Putamen (tissue), 1 donor: ENCODE measurements at regions not wholly inside any gene's neighbourhood (a gene's known extent, or its start where the extent isn't known, plus 50 kb on each side); places are given as distances from the start of the nearest gene placed in this dataset.
"Not testable (repeated sequence)": the region's sequence is repeated elsewhere in the genome, so short reads cannot be mapped to it uniquely, and the experiment has no call there.

Experiments used
- DNase-seq: peaks from one replicate; pipeline ENCODE4 v3.0.0-alpha.2; 2016; ENCODE audit warnings: low spot score

GRCh38 chr21:22174746-22175145 lies 1176.5 kb downstream of the NCAM2 start:
- no peak for DNase-seq

GRCh38 chr21:22189278-22189677 lies 1191.1 kb downstream of the NCAM2 start:
- DNase-seq: no peak

DNA sequence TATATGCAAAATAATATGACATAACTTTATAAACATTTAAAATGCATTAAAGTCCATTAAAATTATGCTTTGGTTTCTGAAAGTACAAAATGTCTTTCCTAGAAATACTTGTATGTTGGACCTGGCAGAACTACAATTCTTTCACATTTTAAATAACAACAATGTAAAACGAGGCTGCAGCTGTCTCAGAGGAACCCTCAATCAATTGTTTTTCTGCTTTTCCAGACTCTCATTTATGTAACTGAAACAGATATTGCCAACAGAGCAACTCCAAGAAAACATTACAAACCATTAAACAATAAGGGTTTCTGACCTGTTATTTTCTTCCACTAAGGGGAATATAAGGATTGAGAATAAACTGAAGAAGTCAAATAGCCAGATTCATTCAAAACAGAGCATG lies 1193.4 kb downstream of the NCAM2 start:
- no peak for DNase-seq

DNA sequence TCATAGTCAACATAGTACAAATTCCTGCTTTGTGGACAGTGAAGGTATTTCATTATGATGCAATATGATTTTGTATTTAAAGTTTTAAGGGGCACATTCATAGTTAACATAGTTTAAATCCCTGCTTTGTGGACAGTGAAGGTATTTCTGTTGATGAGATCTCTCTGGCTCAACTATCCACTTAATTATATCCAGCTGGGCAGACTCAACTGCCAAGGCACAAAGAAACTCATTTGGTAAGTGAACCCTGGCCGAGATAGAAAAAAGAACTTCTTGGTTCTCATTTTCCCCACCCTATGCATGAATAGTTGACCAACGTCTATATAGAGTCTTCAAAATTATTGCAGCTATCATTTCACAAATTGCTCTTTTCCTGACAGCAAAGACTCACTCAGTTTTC lies 1194.6 kb downstream of the NCAM2 start:
- DNase-seq: no peak

DNA sequence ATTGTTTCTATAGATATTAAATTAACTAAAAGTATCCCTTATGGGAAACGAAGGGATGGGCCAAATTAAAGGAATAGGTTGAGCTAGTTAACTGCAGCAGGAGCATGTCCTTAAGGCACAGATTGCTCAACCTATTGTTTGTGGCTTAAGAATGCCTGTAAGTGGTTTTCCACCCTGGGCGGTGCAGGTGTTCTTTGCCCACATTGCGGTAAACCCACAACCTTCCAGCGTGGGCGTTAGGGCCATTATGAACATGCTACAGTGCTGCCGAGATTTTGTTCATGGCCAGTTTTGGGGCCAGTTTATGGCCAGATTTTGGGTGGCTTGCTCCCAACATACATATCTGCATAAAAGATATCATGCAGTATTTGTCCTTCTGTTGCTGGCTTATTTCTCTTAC lies 1196.8 kb downstream of the NCAM2 start:
- DNase-seq: not testable (repeated sequence)

DNA sequence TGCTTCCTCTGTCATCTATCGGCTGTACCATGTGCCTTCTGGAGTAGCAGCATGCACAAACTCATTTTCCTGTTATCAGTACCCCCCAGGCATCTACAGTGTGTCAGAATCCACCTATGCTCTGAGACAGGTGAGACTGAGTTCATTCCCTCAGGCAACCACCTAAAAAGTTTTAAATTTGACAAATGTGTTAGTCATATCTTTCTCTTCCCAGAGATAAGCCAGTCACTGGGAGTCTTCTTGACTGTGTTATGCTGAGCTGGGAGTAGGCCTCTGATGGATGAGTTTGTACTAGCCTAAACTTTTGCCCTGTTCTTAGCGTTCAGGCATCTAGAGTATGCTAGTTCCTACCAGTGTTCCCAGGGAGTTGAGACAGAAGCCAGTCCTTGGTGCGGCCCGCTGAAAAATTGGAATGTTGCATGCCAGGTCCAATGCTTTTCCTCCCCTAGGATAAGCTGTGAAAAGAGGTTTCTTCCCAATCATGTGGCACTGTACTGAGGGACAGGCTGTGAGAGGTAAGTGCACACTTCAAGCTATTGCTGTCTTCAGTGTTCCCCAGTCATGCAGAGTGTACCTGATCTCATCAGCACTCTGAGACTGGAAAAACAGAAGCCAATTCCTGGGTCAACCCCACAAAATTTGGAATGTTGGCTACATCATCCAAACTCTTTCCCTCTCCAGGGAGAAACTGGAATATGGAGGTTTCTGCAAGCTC lies 1202.3 kb downstream of the NCAM2 start:
- no peak for DNase-seq

GRCh38 chr21:22201126-22201525 lies 1202.9 kb downstream of the NCAM2 start:
- no peak for DNase-seq

DNA sequence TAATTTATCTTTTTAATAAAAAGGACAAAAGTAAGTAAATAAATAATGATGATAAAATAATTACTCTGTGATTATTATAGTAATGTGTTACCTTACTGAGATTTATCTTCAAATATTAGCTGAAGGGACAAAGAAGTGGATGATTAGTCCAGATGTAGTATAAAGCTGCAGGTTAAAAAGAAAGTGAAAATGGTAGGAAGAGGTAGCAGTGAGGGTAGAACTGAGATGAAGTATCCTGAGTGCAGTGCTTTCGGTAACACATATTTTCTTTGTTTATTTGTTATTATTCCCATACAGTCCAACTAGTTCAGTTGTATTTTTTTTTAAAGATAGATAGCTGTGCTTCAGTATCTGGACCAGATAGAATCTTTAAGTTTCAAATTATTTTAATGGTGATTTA lies 1203.5 kb downstream of the NCAM2 start:
- no peak for DNase-seq

DNA sequence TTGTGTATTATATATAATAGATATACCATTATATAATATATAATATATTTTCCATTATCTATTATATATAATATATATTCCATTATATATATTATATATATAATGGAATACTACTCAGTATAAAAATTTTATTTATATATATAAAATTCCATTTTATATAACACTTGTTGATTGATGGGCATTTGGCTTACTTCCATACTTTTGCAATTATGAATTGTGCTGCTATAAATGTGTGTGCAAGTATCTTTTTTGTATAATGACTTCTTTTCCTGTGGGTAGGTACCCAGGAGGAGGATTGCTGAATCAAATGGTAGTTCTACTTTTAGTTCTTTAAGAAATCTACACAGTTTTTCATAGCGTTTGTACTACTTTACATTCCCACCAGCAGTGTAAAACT lies 1211.1 kb downstream of the NCAM2 start:
- DNase-seq: no peak

DNA sequence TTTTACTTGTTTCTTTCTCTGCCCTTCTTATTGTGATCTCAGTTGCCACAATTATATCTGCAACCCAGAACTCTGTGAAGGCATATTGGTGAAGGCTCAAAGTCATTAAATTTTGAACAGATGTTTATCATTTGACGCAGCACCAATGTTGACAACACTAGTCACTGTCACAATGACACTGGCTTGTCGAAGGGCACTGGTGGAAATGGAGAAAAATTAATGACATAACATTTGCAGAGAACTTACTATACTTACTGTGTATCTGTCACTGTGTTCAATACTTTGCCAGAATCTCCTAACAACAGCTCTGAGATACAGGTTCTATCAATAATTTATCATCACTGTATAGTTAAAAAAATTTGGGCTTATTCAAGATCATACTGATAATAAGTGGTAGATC lies 1213.7 kb downstream of the NCAM2 start:
- DNase-seq: no peak

DNA sequence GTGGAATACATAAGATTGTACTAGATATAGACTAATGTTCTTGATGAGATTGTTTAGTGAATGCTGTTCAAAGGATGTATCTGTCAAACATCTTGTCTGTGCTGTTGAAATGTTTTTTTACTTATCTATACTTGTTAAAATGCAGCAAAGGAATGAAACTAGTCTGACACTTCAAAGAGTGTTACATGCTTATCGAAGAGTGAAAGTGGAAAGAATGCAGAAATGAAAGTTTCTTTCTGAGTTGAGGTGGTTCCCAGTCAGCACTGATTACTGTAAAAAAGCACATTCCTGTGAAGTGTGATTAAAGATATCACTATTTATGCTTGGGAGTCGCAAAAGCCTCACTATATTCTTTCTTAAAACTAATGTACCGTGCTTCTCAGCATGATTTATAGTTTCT lies 1225.2 kb downstream of the NCAM2 start:
- no peak for DNase-seq

DNA sequence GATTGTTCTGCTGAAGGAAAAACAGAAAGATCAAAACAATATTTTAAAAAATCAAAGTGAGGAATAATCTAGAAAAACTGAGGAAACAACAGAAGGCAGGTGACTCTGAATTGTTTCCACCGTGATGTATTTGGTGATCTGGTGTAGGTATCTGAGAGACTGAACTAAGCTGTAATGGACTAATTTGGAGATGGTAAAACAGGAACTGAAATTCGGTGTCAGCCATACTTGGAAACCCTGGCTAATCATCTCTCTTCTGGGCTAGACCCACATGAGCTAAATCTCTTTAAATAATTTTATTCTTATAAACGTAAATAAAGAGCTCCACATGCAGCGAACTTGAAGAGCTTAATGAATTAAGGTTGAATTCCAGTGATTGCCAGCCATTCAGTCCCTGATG lies 1226.1 kb downstream of the NCAM2 start:
- no peak for DNase-seq

GRCh38 chr21:22225299-22225698 lies 1227.1 kb downstream of the NCAM2 start:
- DNase-seq: no peak

DNA sequence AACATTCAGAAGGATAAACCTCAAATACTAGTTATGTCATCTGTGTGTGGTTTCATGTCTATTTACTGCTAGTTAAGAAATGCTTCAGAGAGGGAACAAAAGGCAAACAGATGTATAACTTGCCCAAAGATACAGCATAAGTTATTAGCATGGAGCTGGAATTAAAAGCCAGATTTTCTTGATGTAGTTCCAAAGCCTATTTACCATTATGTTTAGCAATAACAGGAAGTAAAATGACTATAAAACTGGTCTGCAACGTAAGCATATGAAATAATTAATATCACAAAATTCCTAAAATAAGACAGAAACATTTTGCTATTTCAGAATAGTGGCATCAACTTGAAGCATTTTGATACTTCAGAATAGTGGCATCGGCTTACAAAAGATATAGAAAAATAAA lies 1232.8 kb downstream of the NCAM2 start:
- no peak for DNase-seq

DNA sequence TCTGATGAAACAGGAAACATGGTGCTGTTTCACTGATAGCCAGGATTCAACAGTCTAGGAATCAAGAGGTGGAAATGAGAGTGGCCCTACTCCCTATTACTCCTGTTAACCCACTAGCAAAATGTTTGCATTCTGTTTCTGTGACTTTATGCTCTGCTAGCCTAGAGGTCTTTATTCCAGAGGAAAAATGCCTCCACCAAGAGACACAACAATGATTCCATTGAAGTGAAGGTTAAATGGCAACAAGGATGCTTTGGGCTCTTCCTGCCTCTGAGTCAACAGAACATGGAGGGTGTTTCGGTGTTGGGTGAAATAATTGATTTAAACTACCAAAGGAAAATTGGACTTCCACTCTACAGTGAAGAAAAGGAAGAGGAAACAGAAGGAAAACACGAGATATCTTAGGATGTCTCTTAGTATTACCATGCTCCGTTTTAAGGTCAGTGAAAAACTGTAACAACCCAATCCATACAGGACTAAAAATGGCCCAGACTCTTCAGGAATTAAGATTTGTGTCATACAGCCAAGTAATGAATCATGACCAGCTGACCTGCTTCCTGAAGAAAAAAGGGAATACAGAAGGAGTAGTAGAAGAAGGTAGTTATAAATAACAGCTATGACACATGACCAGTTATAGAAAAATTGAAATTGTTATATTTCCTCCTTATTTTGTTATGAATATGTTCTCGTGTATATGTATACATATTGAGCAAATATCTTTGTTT lies 1237.8 kb downstream of the NCAM2 start:
- DNase-seq: no peak

DNA sequence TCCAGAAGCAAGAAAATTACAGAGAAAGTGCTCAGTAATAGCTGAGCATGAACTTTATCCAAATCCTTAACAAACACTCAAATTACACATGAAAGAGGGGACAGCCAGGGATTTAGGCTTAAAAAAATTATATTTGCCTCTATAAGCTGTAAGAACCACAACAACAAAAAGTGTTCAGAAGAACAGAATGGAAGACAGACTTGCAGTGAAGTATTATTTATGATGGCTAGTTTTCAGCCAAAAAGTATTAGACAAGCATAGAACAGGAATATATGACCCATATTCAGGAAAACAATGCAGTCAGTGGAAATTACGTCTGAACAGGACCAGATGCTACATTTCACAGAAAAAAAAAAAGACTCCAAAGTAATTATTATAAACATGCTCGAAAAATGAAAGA lies 1246.3 kb downstream of the NCAM2 start:
- no peak for DNase-seq

DNA sequence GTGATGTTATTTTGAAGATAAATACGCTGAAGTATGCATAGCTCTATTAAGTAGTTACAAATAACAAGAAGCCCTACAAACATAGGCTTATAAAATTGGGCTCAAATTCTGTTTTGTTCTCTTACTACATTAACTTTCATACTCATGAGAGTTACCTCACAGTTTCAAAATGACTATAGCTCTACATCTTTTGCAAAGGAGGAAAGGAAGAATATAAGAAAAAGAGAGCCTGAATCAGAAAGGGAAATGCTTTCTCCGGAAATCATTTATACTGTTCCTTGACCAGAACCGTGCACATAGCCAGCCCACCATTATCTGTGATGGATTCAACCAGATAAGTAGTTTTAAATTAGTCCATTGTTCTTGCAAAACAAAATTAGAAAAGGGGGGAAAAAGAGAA lies 1252.1 kb downstream of the NCAM2 start:
- no peak for DNase-seq

GRCh38 chr21:22253761-22254160 lies 1255.6 kb downstream of the NCAM2 start:
- no peak for DNase-seq

- no peak for DNase-seq
Observed at GRCh38 chr21:22258821-22259220, 1260.6 kb downstream of the NCAM2 start.

DNA sequence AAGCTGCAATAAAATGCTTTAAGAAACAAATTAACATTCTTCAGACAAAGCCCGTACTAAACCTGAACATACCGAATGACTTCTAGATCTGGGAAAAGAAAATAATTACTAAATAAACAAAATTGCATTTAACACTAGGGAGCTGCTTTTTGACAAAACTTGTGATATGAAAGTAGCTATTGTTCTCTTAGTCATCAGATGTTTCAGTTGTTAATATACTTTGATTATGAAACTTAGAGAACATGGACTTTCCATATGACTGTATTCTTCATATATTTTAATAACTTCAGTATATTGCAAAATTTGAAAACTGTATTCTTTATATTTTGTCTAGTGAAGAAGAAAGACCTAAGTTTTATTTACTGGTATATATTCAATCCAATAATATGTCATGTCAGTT lies 1262.1 kb downstream of the NCAM2 start:
- DNase-seq: no peak

- no peak for DNase-seq
Observed at GRCh38 chr21:22263890-22264289, 1265.7 kb downstream of the NCAM2 start.

DNA sequence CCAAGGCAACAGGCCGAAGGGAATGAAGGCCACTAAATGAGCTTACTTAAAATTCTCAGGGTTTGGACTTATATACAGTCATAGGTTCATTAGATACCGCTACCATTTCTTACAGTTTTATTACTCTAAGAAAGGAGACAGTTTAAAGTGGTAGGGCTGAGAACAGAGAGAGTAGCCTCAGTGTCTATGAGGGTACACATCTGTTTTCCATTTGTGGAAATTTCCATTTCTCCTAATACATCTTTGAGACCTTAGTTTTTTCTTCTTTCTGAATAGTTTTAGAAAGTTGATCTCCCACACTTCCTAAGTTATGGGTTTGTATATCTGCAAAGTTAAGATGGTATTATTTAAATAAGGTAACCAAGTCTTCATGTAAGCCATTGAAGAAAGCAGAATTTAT lies 1279.1 kb downstream of the NCAM2 start:
- DNase-seq: no peak

DNA sequence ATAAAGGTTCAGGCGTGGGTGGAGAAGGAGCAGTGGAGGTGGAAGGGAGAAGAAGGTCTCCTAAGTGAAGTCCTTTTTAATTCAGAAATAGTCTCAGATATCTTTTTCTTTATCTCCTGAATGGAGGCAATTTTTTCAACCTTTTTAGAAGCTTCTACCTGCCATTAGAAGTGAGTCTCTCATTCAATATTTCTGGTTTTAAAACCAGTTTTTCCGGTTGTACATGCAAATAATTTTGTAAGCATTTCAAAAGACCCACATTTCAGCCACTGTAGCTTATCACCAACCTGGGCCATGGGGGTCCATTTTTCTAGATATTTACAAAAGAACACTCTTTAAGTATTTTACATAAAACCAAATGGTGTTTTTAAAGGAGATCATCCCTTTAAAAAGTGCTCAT lies 1280.2 kb downstream of the NCAM2 start:
- no peak for DNase-seq

DNA sequence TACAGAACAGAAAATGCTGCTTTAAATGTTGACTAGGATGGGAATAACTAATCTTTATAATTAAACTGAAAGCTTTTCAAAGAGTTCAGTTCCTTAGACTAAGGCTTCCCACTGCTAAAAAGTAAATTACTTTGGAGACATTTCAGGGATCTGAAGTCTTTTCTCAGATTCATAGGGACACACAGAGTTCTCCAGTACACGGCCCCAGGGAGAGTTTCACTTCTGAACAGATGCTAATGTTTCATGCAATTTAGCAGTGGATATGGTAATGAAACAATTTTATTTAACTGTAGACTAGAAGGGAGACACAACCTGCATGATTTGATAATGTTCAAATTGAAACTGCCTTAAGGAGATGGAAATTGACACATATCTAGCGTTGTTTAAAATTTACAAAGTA lies 1282.6 kb downstream of the NCAM2 start:
- no peak for DNase-seq
